ENCODE measurements at regions not wholly inside any gene's neighbourhood (a gene's known extent, or its start where the extent isn't known, plus 50 kb on each side); places are given as distances from the start of the nearest gene placed in this dataset.

DNA sequence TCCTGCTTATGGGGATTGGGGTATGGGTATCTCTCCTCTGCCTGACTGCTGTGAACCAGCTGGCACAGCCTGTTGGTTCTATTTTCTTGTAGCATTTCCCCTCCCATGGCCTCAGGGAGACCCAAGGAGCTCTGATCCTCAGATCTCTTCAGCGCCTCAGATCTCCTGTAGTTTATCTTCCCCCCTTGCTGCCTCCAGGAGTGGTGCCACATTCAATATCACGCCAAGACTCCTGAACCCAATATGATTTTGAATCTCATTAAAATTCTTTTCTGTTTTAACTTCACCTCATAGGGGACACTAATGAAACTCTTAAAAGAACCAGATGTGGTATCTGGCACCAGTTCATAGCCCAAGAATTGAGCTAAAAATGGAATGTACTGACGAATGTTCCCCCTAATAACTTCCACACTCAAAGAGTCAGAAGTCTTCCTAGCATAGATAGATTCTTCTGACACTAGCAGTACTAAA, 59.6 kb upstream of the LIFR start (continued):
- no peak for TF ChIP-seq SRF (IDR thresholded peaks at IDR 0.05; ENCODE audit: low read depth, low read length)
- no peak for TF ChIP-seq KDM1A (IDR thresholded peaks at IDR 0.05; ENCODE audit: borderline replicate concordance, low read length)
- TF ChIP-seq YY1 (IDR thresholded peaks at IDR 0.05; ENCODE audit: low read depth, low read length) = no peak
- no peak for TF ChIP-seq SIRT6 (IDR thresholded peaks at IDR 0.05; ENCODE audit: low read length)
- no peak for TF ChIP-seq GABPA (IDR thresholded peaks at IDR 0.05; ENCODE audit: borderline replicate concordance, insufficient read depth, low read length)

All from H1 (cell line).